ENCODE measurements at regions not wholly inside any gene's neighbourhood (a gene's known extent, or its start where the extent isn't known, plus 50 kb on each side); places are given as distances from the start of the nearest gene placed in this dataset.

DNA sequence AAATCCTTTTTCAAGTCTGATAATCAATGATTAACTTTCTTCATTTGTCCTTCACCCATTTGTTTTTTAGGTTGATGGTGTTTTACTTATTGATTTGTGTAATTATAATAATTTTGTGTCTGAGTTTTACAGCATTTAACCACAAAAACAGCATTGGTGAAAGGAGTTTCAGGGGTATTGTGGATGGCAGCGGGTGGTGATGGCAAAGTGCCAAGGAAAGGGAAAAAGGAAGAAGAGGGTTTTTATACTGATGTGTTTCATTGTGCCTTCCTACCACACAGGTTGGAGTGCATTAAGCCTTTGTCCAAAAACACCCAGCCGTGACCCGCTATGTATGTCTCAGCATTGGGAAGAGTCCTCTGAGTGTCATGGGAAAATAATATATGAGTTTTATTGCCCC is 150.3 kb downstream of the DAD1 start:
- Histone ChIP-seq H3K4me1 (ENCODE audit: control insufficient read depth in 4 of 4, insufficient read depth in 4 of 4, low read length in 3 of 4) (no peaks in the 10 kb centered on the region), H3K9me3 (ENCODE audit: control insufficient read depth in 4 of 4, low read length in 3 of 4) (no peaks in the 10 kb centered on the region), H3K27me3 (ENCODE audit: control insufficient read depth in 4 of 4, insufficient read depth in 4 of 4, low read length in 3 of 4) (no peaks in the 10 kb centered on the region), H3K27ac (ENCODE audit: low read depth in 1 of 2, low read length in 2 of 2) (no peak overlapping the region), H3K36me3 (ENCODE audit: control insufficient read depth in 4 of 4, insufficient read depth in 3 of 4, low read depth in 1 of 4, low read length in 3 of 4) (no peaks in the 10 kb centered on the region), H3K9ac (ENCODE audit: low read depth in 1 of 2, low read length in 2 of 2) (no peak overlapping the region), H3K4me3 (ENCODE audit: low read depth in 1 of 3, low read length in 3 of 3) (no peak overlapping the region)
- TF ChIP-seq NR2F2 (IDR thresholded peaks at IDR 0.05) (no peak), FOXA2 (IDR thresholded peaks at IDR 0.05) (no peak), TAF1 (conservative IDR thresholded peaks at IDR 0.05) (no peak), YY1 (IDR thresholded peaks at IDR 0.05) (no peak), RAD21 (IDR thresholded peaks at IDR 0.05) (no peak), ATF3 (IDR thresholded peaks at IDR 0.05) (no peak), REST (IDR thresholded peaks at IDR 0.05) (no peak), RXRA (IDR thresholded peaks at IDR 0.05) (no peak)
- TF ChIP-seq, protein P1, sequence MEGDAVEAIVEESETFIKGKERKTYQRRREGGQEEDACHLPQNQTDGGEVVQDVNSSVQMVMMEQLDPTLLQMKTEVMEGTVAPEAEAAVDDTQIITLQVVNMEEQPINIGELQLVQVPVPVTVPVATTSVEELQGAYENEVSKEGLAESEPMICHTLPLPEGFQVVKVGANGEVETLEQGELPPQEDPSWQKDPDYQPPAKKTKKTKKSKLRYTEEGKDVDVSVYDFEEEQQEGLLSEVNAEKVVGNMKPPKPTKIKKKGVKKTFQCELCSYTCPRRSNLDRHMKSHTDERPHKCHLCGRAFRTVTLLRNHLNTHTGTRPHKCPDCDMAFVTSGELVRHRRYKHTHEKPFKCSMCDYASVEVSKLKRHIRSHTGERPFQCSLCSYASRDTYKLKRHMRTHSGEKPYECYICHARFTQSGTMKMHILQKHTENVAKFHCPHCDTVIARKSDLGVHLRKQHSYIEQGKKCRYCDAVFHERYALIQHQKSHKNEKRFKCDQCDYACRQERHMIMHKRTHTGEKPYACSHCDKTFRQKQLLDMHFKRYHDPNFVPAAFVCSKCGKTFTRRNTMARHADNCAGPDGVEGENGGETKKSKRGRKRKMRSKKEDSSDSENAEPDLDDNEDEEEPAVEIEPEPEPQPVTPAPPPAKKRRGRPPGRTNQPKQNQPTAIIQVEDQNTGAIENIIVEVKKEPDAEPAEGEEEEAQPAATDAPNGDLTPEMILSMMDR (IDR thresholded peaks at IDR 0.05; ENCODE audit: low read depth, low read length, missing input control), result no peak
- TF ChIP-seq, protein P2, sequence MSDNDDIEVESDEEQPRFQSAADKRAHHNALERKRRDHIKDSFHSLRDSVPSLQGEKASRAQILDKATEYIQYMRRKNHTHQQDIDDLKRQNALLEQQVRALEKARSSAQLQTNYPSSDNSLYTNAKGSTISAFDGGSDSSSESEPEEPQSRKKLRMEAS (IDR thresholded peaks at IDR 0.05), result no peak
- DNase-seq (ENCODE audit: low spot score), result no peak
- WGBS, result 89% methylated on average over 3 of the region's 3 CpGs

GRCh38 chr14:22434901-22435550 is 154.0 kb downstream of the DAD1 start:
- 85% methylated on average over 6 of the region's 6 CpGs for WGBS
- DNase-seq (ENCODE audit: low spot score), result no peak
- H3K36me3 ChIP-seq (ENCODE audit: control insufficient read depth in 4 of 4, insufficient read depth in 3 of 4, low read depth in 1 of 4, low read length in 3 of 4), result no peaks in the 10 kb centered on the region
- H3K9ac ChIP-seq (ENCODE audit: low read depth in 1 of 2, low read length in 2 of 2), result no peak overlapping the region
- no peaks in the 10 kb centered on the region for H3K9me3 ChIP-seq (ENCODE audit: control insufficient read depth in 4 of 4, low read length in 3 of 4)
- peaks cover 0 to 3% (median 1%) of the 10 kb centered on the region in 4 donors for H3K4me1 ChIP-seq (ENCODE audit: control insufficient read depth in 4 of 4, insufficient read depth in 4 of 4, low read length in 3 of 4)
- no peak overlapping the region for H3K27ac ChIP-seq (ENCODE audit: low read depth in 1 of 2, low read length in 2 of 2)
- no peaks in the 10 kb centered on the region for H3K27me3 ChIP-seq (ENCODE audit: control insufficient read depth in 4 of 4, insufficient read depth in 4 of 4, low read length in 3 of 4)
- no peak for TF ChIP-seq JUND (IDR thresholded peaks at IDR 0.05)
- TF ChIP-seq FOXA1 (IDR thresholded peaks at IDR 0.05), result no peak
- TF ChIP-seq TAF1 (conservative IDR thresholded peaks at IDR 0.05), result no peak
- no peak for TF ChIP-seq EGR1 (IDR thresholded peaks at IDR 0.05; ENCODE audit: low read depth in 2 of 2)
- no peak overlapping the region for H3K4me3 ChIP-seq (ENCODE audit: low read depth in 1 of 3, low read length in 3 of 3)

All from liver (tissue), 8 donors.